ENCODE measurements at regions not wholly inside any gene's neighbourhood (a gene's known extent, or its start where the extent isn't known, plus 50 kb on each side); places are given as distances from the start of the nearest gene placed in this dataset.

DNA sequence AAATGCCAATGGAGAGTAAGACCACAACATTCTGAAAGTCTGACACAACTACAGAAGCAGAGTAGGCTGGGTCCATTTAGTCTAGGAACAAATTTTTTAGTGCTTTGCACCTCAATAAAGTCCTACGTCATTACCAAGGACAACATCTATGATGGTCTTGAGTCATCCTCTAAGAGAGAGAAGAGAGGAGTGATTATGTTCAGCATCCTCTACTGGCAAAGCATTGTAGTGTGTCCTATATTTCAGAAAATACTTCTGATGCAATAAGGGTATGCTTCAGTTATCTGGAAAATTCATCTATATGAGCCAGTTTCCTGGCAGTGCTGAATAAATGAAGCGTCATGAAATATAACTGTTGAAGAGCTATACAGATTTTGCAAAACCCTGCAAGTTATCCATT lies 95.6 kb downstream of the P2RY1 start:
- no peak for DNase-seq (ENCODE audit: low spot score)
- Mint-ChIP-seq H3K9me3 (no peaks in the 10 kb centered on the region), H3K27ac (no peak overlapping the region), H3K4me3 (no peak overlapping the region), H3K36me3 (ENCODE audit: low read depth) (no peaks in the 10 kb centered on the region), H3K4me1 (ENCODE audit: low read depth) (no peaks in the 10 kb centered on the region), H3K27me3 (ENCODE audit: low read depth) (peaks cover 3% of the 10 kb centered on the region)

DNA sequence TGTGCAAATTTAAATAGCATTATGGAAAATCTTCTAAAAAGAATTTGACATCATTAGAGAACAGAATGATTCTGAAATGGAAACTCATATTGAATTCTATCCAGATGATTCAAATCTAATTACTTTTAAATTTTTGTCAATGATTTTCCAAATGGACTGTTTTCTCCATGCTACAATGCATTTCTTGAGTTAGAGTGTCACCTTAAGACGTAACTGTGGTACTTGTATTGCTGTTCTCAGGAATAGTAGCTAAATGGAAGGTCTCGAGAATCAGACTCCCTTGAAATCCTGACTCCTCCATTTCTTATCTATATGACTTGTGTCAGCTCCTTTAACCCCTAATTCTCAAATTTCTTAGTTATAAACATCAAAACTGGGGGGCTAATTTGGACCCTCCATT lies 102.3 kb downstream of the P2RY1 start:
- no peaks in the 10 kb centered on the region for H3K27me3 Mint-ChIP-seq (ENCODE audit: low read depth)
- H3K27ac Mint-ChIP-seq, result no peak overlapping the region
- H3K9me3 Mint-ChIP-seq, result no peaks in the 10 kb centered on the region

DNA sequence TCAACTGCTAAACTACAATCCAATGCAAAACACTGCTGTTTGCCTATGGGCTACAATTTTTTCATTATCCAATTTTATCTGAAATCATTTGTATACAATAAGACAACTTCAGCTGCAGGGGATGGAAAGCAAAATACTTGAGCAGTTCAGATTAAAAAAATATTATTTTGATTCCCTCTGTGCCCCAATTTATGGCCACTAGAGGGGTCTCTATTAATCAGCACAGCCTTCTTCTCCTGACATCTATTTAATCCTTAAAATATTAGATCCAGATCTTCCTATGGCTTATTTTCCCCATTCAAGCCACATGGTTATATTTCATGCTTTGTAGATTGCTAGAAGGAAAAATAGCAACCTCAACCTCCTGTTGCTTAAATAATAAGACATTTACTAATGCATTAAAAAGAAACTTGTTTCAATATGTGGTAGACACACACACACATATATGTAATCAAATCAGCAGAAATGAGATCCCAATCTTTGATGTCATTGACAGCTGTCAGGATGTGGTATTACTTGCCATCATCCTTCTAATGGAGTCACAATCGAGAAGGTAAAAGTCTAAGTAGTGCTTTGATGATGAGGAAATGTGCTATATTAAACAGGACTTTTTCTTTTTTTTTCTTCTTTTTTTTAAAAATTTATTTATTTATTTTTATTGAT lies 104.2 kb downstream of the P2RY1 start:
- H3K36me3 Mint-ChIP-seq (ENCODE audit: low read depth), result no peaks in the 10 kb centered on the region
- H3K9me3 Mint-ChIP-seq, result no peaks in the 10 kb centered on the region
- H3K27ac Mint-ChIP-seq, result no peak overlapping the region
- no peaks in the 10 kb centered on the region for H3K4me1 Mint-ChIP-seq (ENCODE audit: low read depth)
- no peak for DNase-seq (ENCODE audit: low spot score)
- H3K27me3 Mint-ChIP-seq (ENCODE audit: low read depth), result no peaks in the 10 kb centered on the region
- H3K4me3 Mint-ChIP-seq, result no peak overlapping the region

More for the DNA sequence above, 102.3 kb downstream of the P2RY1 start:
- no peaks in the 10 kb centered on the region for H3K36me3 Mint-ChIP-seq (ENCODE audit: low read depth)
- no peak overlapping the region for H3K4me3 Mint-ChIP-seq
- no peaks in the 10 kb centered on the region for H3K4me1 Mint-ChIP-seq (ENCODE audit: low read depth)
- no peak for DNase-seq (ENCODE audit: low spot score)

DNA sequence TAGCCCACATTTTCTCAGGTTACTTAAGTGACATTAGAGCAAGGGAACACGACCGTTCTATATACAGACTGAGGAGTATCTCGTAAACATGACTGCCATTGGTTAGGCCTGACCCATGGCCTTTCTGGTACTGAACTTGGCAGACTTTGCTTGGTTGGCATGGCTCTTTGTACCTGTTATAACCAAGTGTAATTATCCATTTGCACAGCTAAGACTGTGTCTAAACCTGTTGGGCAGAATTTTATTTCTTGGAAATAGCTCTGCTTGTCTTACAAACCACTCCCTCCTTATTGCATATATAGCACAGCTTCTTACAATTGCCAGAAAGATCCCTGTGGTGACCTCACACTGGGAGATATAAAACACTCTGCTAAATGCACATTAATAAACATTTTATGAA lies 106.9 kb downstream of the P2RY1 start:
- Mint-ChIP-seq H3K4me1 (ENCODE audit: low read depth) (no peaks in the 10 kb centered on the region), H3K9me3 (no peaks in the 10 kb centered on the region), H3K4me3 (no peak overlapping the region), H3K36me3 (ENCODE audit: low read depth) (no peaks in the 10 kb centered on the region), H3K27ac (no peak overlapping the region), H3K27me3 (ENCODE audit: low read depth) (peaks cover 4% of the 10 kb centered on the region)
- no peak for DNase-seq (ENCODE audit: low spot score)

DNA sequence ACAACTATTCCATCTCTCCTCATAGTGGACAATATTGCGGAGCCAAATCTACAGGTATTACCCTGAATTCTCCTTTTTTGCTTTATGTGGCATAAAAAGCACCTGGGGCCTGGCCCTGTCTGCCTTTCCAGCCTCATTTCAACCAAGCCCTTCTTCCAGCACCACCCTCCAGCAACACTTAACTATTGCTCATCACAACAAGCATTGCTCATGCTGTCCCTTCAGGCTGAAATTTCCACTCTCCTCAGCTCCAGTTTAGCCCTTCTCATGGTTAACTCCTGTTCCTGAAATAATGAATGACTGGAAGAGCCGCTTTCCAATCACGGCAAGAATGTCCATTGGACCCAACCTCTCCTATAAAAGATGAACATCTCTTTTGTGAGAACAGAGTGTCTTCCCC lies 107.4 kb downstream of the P2RY1 start:
- DNase-seq (ENCODE audit: low spot score), result no peak
- H3K9me3 Mint-ChIP-seq, result no peaks in the 10 kb centered on the region

DNA sequence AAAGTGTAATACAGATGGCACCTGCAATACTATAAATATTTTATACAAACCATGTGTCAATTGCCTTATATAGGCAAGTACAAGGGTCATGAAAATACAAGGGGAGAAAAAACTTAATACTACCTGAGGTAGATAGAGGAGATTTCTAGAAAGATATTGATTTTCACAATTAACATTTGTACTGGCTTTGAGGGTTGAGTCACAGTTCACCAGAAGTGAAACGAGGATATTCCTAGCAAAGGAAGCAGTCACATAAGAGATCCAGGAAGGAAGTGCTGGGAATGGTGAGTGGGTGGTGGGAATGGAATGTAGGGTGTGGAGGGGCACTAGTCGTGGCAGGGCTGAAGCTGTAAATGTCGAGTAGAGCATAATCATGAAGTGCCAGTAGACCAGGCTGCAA lies 108.7 kb downstream of the P2RY1 start:
- no peak for DNase-seq (ENCODE audit: low spot score)
- Mint-ChIP-seq H3K36me3 (ENCODE audit: low read depth) (no peaks in the 10 kb centered on the region), H3K27me3 (ENCODE audit: low read depth) (peaks cover 4% of the 10 kb centered on the region), H3K27ac (no peak overlapping the region), H3K4me1 (ENCODE audit: low read depth) (no peaks in the 10 kb centered on the region), H3K9me3 (no peaks in the 10 kb centered on the region), H3K4me3 (no peak overlapping the region)

More for the DNA sequence above, 107.4 kb downstream of the P2RY1 start:
- H3K27ac Mint-ChIP-seq, result no peak overlapping the region
- no peak overlapping the region for H3K4me3 Mint-ChIP-seq
- no peaks in the 10 kb centered on the region for H3K36me3 Mint-ChIP-seq (ENCODE audit: low read depth)
- H3K4me1 Mint-ChIP-seq (ENCODE audit: low read depth), result no peaks in the 10 kb centered on the region
- H3K27me3 Mint-ChIP-seq (ENCODE audit: low read depth), result peaks cover 4% of the 10 kb centered on the region

DNA sequence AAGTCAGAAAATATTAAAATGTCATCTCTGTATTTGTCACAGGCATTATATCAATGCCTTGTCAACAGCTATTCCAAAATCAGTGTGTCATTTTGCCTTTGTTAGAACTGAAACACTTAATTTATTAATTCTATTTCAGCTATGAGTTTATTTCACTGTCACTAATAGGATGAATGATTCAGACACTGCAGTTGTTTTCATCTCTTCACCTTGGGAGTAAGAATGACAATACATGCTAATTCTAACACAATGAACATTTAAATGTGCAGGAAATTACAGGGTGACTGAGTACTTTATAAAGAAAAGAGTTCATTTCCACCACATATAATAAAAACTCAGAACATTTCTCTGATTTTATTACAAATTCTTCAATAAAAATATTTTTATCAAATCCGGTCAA lies 109.7 kb downstream of the P2RY1 start:
- Mint-ChIP-seq H3K9me3 (no peaks in the 10 kb centered on the region), H3K36me3 (ENCODE audit: low read depth) (no peaks in the 10 kb centered on the region), H3K4me1 (ENCODE audit: low read depth) (no peaks in the 10 kb centered on the region), H3K27me3 (ENCODE audit: low read depth) (peaks cover 4% of the 10 kb centered on the region), H3K27ac (no peak overlapping the region), H3K4me3 (no peak overlapping the region)
- DNase-seq (ENCODE audit: low spot score), result no peak

DNA sequence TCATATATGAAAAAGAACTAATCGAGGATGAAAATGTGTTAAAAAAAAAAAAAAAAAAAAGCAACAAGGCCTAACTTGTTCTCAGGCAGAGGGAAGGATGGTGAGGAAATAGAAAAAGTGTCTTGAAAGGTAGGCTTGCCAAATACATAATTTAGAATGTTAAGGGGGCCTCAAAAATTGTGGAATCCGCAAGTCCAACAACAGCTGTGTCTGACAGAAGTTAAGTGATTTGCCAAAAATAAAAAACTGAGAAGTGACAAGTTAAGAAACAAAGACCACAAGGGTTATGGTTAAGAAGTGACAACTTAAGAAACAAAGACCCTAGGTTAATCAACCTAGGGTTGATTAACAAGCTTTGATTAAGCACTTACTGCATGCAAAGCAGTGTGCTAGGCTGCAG lies 110.6 kb downstream of the P2RY1 start:
- peaks cover 4% of the 10 kb centered on the region for H3K27me3 Mint-ChIP-seq (ENCODE audit: low read depth)
- H3K27ac Mint-ChIP-seq, result no peak overlapping the region
- H3K36me3 Mint-ChIP-seq (ENCODE audit: low read depth), result no peaks in the 10 kb centered on the region
- H3K4me3 Mint-ChIP-seq, result no peak overlapping the region
- no peaks in the 10 kb centered on the region for H3K4me1 Mint-ChIP-seq (ENCODE audit: low read depth)
- DNase-seq (ENCODE audit: low spot score), result no peak
- no peaks in the 10 kb centered on the region for H3K9me3 Mint-ChIP-seq

DNA sequence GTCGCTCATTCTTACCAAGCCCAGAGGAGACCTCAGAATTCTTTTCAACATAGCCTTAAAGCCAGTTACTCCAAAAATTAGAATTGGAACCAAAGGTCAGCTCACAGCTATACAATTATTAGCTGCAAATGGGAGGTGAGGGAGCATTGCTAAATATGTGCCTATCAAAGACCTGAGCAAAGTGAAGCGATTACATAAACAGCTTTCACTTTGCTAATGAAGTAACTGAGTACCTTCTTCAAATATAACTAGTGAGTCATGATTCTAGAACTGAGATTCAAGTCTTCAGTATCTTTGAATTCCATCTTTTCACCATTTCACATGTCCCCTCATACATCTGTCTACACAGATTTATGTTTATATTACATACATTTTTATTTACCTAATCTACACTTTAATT lies 122.6 kb downstream of the P2RY1 start:
- DNase-seq (ENCODE audit: low spot score), result no peak
- no peaks in the 10 kb centered on the region for H3K36me3 Mint-ChIP-seq (ENCODE audit: low read depth)
- no peaks in the 10 kb centered on the region for H3K9me3 Mint-ChIP-seq
- no peak overlapping the region for H3K27ac Mint-ChIP-seq
- no peaks in the 10 kb centered on the region for H3K4me1 Mint-ChIP-seq (ENCODE audit: low read depth)
- peaks cover 3% of the 10 kb centered on the region for H3K27me3 Mint-ChIP-seq (ENCODE audit: low read depth)
- H3K4me3 Mint-ChIP-seq, result no peak overlapping the region

DNA sequence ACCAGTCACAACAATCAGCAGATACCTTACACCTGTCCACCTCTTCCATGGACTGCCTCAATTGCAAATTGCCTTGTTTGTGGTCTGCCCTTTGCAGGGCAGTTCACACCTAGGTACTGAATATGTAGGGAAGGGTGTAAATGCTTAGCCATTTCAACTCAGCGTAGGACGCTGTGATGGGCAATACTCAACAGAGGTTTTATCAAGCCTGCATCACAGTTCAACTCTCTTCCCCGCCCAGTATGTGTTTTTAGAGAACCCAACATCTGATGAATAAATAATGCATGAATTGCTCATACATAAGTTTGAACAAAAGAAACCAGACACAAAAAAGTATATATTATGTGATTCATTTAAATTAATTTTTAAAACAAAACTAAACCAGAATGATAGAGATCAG lies 124.4 kb downstream of the P2RY1 start:
- H3K36me3 Mint-ChIP-seq (ENCODE audit: low read depth), result no peaks in the 10 kb centered on the region
- no peak overlapping the region for H3K4me3 Mint-ChIP-seq
- no peak for DNase-seq (ENCODE audit: low spot score)
- H3K27me3 Mint-ChIP-seq (ENCODE audit: low read depth), result peaks cover 3% of the 10 kb centered on the region
- no peaks in the 10 kb centered on the region for H3K4me1 Mint-ChIP-seq (ENCODE audit: low read depth)
- no peak overlapping the region for H3K27ac Mint-ChIP-seq
- no peaks in the 10 kb centered on the region for H3K9me3 Mint-ChIP-seq

DNA sequence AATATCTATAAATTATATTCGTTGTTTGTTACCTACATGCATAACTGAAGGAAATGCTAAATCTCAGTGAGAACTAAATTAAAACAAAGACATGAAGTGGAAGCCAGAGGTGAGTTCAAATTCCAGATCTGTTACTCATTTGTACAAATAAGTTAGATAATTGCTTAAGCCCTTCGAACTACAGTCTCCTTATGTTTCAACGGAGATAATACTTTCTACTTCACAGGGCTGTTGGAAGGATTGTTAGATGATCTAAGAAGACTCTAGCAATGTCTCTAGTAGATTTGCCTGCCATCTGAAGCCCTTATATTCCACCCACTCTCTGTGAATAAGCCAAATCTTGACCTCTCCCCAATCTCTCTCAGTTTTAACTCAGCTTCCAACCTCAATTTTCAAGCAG lies 125.8 kb downstream of the P2RY1 start:
- Mint-ChIP-seq H3K4me3 (no peak overlapping the region), H3K36me3 (ENCODE audit: low read depth) (no peaks in the 10 kb centered on the region), H3K9me3 (no peaks in the 10 kb centered on the region), H3K27me3 (ENCODE audit: low read depth) (no peaks in the 10 kb centered on the region), H3K4me1 (ENCODE audit: low read depth) (no peaks in the 10 kb centered on the region), H3K27ac (no peak overlapping the region)
- no peak for DNase-seq (ENCODE audit: low spot score)

DNA sequence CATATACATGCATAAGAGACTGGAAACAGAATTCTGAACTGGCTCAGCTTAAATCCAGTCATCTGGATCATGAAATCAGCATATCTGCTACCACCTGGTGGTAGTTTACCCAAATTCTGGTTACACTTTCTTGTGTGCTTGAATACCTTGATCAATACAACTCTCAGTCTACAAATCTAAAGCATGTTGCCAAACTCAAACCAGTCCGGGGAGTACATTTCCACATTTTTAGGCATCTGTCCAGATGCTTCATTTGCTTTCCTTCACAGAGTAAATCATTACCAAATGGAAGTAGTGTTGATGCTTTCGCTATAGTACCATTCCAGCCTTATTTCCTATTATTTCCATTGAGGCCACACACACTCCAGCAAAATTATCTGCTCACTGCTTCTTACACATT lies 126.4 kb downstream of the P2RY1 start:
- Mint-ChIP-seq H3K36me3 (ENCODE audit: low read depth) (no peaks in the 10 kb centered on the region), H3K27ac (no peak overlapping the region), H3K27me3 (ENCODE audit: low read depth) (no peaks in the 10 kb centered on the region), H3K4me1 (ENCODE audit: low read depth) (no peaks in the 10 kb centered on the region), H3K9me3 (no peaks in the 10 kb centered on the region), H3K4me3 (no peak overlapping the region)
- DNase-seq (ENCODE audit: low spot score), result no peak

DNA sequence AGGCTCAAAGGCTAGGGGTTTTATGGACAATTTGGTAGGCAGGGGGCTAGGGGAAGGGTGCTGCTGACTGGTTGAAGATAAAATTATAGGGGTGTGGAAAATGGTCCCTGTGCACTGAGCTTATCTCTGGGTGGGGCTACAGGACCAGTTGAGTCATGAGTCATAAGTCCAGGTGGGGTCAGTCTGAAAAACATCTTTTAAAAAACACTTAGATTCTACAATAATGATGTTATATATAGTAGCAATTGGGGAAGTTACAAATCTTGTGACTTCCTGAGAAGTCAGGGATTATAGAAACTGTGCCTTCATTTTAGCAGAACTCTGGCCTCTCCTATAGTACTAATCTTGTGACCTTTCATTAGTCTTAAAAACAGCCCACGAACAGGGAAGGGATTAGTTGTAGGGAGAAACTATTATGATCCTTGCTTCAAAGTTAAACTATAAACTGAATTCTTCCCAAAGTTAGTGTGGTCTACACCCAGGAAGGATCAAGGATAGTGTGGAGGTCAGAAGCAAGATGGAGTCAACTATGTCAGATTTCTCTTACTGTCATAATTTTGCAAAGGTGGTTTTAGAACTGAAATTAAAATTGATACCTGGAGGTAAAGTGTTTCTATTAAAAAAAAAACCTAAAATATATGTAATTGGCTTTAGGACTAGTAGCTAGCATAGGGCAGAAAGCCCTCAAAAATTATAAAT lies 130.1 kb downstream of the P2RY1 start:
- Mint-ChIP-seq H3K4me1 (ENCODE audit: low read depth) (no peaks in the 10 kb centered on the region), H3K27ac (no peak overlapping the region)
- no peak for DNase-seq (ENCODE audit: low spot score)

DNA sequence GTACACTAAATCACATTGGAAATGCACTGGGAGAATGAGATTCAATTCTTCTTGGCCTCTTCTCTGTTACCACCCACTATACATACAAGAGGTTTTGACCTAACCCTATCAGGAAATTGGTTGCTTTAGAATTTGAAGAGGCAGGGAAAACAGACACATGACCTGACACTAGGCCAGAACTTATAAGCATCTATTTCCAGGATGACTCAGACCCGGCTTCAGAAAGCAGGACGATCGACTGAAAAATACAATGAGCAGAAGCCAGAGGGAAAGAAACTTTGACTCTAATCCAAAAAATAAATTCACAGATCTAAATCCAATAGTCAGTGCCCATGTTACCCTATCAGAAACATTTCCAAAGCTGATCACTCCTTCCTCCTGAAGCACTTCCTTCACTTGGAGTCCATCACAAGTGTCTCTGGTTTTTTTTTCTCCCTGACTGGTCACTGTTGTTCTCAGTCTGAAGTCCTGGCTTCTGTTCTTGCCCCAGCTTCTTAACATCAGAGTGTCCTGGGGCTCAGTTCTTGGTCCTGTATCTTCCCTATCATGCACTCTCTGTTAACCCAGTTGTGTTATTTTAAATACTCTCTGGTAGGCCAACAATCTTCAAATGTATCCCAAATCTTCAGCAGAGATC lies 133.6 kb downstream of the P2RY1 start:
- Mint-ChIP-seq H3K27ac (no peak overlapping the region), H3K4me1 (ENCODE audit: low read depth) (no peaks in the 10 kb centered on the region), H3K27me3 (ENCODE audit: low read depth) (no peaks in the 10 kb centered on the region), H3K4me3 (no peak overlapping the region), H3K9me3 (no peaks in the 10 kb centered on the region), H3K36me3 (ENCODE audit: low read depth) (no peaks in the 10 kb centered on the region)
- no peak for DNase-seq (ENCODE audit: low spot score)

More for the DNA sequence above, 130.1 kb downstream of the P2RY1 start:
- H3K27me3 Mint-ChIP-seq (ENCODE audit: low read depth), result no peaks in the 10 kb centered on the region
- no peaks in the 10 kb centered on the region for H3K36me3 Mint-ChIP-seq (ENCODE audit: low read depth)
- no peaks in the 10 kb centered on the region for H3K9me3 Mint-ChIP-seq
- H3K4me3 Mint-ChIP-seq, result no peak overlapping the region

All from T-helper 2 cell treated with Interferon-gamma antibody and Interleukin-4, amounts not matched to agents 5 μg/mL and 100 μg/mL, for 36 hours (primary cell).